GM23338 (cell line): ENCODE measurements at regions not wholly inside any gene's neighbourhood (a gene's known extent, or its start where the extent isn't known, plus 50 kb on each side); places are given as distances from the start of the nearest gene placed in this dataset.

Source experiments
- ATAC-seq: fragments of 200-7000 bp; cut with Tn5 transposase; 3 replicates; pipeline ENCODE4 v1.9.1; 2020
- DNase-seq: peaks from one replicate; pipeline ENCODE4 v3.0.0-alpha.2; 2015; ENCODE audit warnings: low spot score
- H2AFZ ChIP-seq: fragments of 200-600 bp; sonication (generic); 2 replicates; pipeline ENCODE4 v1.8.0; 2016; ENCODE audit warnings: antibody characterized with exemption, mild to moderate bottlenecking, moderate library complexity
- H3F3A ChIP-seq: fragments of 200-600 bp; sonication (generic); replicated peaks from 2 replicates; pipeline ENCODE4 v1.8.0; 2017; ENCODE audit warnings: antibody characterized with exemption, mixed run types, low read depth
- H3K27ac ChIP-seq: fragments of 200-600 bp; sonication (generic); 2 replicates; pipeline ENCODE4 v1.6.1; 2016; ENCODE audit warnings: low read depth
- H3K27me3 ChIP-seq: fragments of 200-600 bp; sonication (generic); 2 replicates; pipeline ENCODE4 v1.8.0; 2016; ENCODE audit warnings: mild to moderate bottlenecking, mixed run types, moderate library complexity; ENCODE audit not compliant: insufficient read depth
- H3K36me3 ChIP-seq: fragments of 200-600 bp; sonication (generic); 2 replicates; pipeline ENCODE4 v1.8.0; 2016; ENCODE audit warnings: mild to moderate bottlenecking; ENCODE audit not compliant: insufficient read depth
- H3K4me1 ChIP-seq: fragments of 200-600 bp; sonication (generic); 2 replicates; pipeline ENCODE4 v1.8.0; 2016; ENCODE audit warnings: mild to moderate bottlenecking, moderate library complexity; ENCODE audit not compliant: insufficient read depth
- H3K4me2 ChIP-seq: fragments of 200-600 bp; sonication (generic); 2 replicates; pipeline ENCODE4 v1.7.1; 2017; ENCODE audit warnings: mixed run types
- H3K4me3 ChIP-seq: fragments of 200-600 bp; sonication (generic); 2 replicates; pipeline ENCODE4 v1.6.1; 2016; ENCODE audit warnings: mixed run types
- H3K79me2 ChIP-seq: fragments of 200-600 bp; sonication (generic); replicated peaks from 2 replicates; pipeline ENCODE4 v1.8.0; 2017; ENCODE audit warnings: mild to moderate bottlenecking; ENCODE audit not compliant: insufficient read depth
- H3K9me2 ChIP-seq: fragments of 200-600 bp; sonication (generic); 2 replicates; pipeline ENCODE4 v1.8.0; 2017; ENCODE audit not compliant: insufficient read depth
- H4K20me1 ChIP-seq: fragments of 200-600 bp; sonication (generic); replicated peaks from 2 replicates; pipeline ENCODE4 v1.8.0; 2017; ENCODE audit warnings: mild to moderate bottlenecking; ENCODE audit not compliant: insufficient read depth
- H3K27ac Mint-ChIP-seq: 2 replicates; pipeline ENCODE4 v1.8.0; 2020; ENCODE audit warnings: inconsistent platforms, mild to moderate bottlenecking, moderate library complexity, mixed read lengths
- H3K27me3 Mint-ChIP-seq: 3 replicates; pipeline ENCODE4 v1.8.0; 2022; ENCODE audit warnings: low read depth, mild to moderate bottlenecking, moderate library complexity, mixed read lengths, inconsistent platforms; ENCODE audit not compliant: insufficient read depth, poor library complexity
- H3K36me3 Mint-ChIP-seq: 3 replicates; pipeline ENCODE4 v1.8.0; 2021; ENCODE audit warnings: low read depth, mild to moderate bottlenecking, inconsistent platforms, moderate library complexity, mixed read lengths
- H3K4me1 Mint-ChIP-seq: 3 replicates; pipeline ENCODE4 v1.8.0; 2020; ENCODE audit warnings: mild to moderate bottlenecking, inconsistent platforms, mixed read lengths
- H3K4me3 Mint-ChIP-seq: 3 replicates; pipeline ENCODE4 v1.8.0; 2021; ENCODE audit warnings: moderate library complexity, mild to moderate bottlenecking, inconsistent platforms, mixed read lengths
- H3K9me3 Mint-ChIP-seq: 3 replicates; pipeline ENCODE4 v1.8.0; 2020; ENCODE audit warnings: moderate library complexity, mild to moderate bottlenecking, inconsistent platforms, mixed read lengths
- CREB1 ChIP-seq: fragments of 250-450 bp; sonication (Bioruptor Pico); IDR thresholded peaks from 2 replicates; pipeline ENCODE4 v1.5.0; 2020; ENCODE audit warnings: low read depth, mild to moderate bottlenecking, moderate library complexity
- ETS1 ChIP-seq: IDR thresholded peaks from 2 replicates; pipeline ENCODE4 v1.6.1; 2016; ENCODE audit warnings: antibody characterized with exemption
- EZH2 ChIP-seq: fragments of 200-600 bp; sonication (generic); IDR thresholded peaks from one replicate; pipeline ENCODE4 v1.8.0; 2017; ENCODE audit warnings: antibody characterized with exemption, mild to moderate bottlenecking, low read depth; ENCODE audit not compliant: unreplicated experiment
- EZH2phosphoT487 ChIP-seq: fragments of 200-600 bp; sonication (generic); IDR thresholded peaks from one replicate; pipeline ENCODE4 v1.8.1; 2018; ENCODE audit warnings: antibody characterized with exemption; ENCODE audit not compliant: unreplicated experiment
- JUNB ChIP-seq: IDR thresholded peaks from one replicate; pipeline ENCODE4 v1.6.1; 2016; ENCODE audit warnings: antibody characterized with exemption; ENCODE audit not compliant: unreplicated experiment
- NANOG ChIP-seq: IDR thresholded peaks from 2 replicates; pipeline ENCODE4 v1.6.1; 2016; ENCODE audit warnings: antibody characterized with exemption, borderline replicate concordance
- POLR2AphosphoS5 ChIP-seq: IDR thresholded peaks from 2 replicates; pipeline ENCODE4 v1.6.1; 2016; ENCODE audit warnings: antibody characterized with exemption, low read depth
- REST ChIP-seq: IDR thresholded peaks from one replicate; pipeline ENCODE4 v1.6.1; 2018; ENCODE audit warnings: antibody characterized with exemption; ENCODE audit not compliant: unreplicated experiment
- STAT1 ChIP-seq: IDR thresholded peaks from one replicate; pipeline ENCODE4 v1.6.1; 2016; ENCODE audit warnings: antibody characterized with exemption; ENCODE audit not compliant: unreplicated experiment
- ZNF114 ChIP-seq: fragments of 250-450 bp; sonication (Bioruptor Pico); IDR thresholded peaks from 2 replicates; pipeline ENCODE4 v1.5.0; 2020; ENCODE audit warnings: mild to moderate bottlenecking, moderate library complexity
- ZNF331 ChIP-seq: fragments of 250-450 bp; sonication (Bioruptor Pico); IDR thresholded peaks from 2 replicates; pipeline ENCODE4 v1.5.0; 2020; ENCODE audit warnings: low read depth, mild to moderate bottlenecking, moderate library complexity
- ZNF462 ChIP-seq: fragments of 250-450 bp; sonication (Bioruptor Pico); IDR thresholded peaks from 2 replicates; pipeline ENCODE4 v1.5.0; 2020; ENCODE audit warnings: mild to moderate bottlenecking, moderate library complexity

- no peaks in the 10 kb centered on the region for H3K79me2 ChIP-seq
- H3K4me3 ChIP-seq, result no peak overlapping the region
- no peaks in the 10 kb centered on the region for H3K4me1 Mint-ChIP-seq
- H3K27ac ChIP-seq, result no peak overlapping the region
- H3K27ac Mint-ChIP-seq, result no peak overlapping the region
- no peak overlapping the region for H3K4me2 ChIP-seq
- H3K9me2 ChIP-seq, result 0 out of 2 replicates have a peak, but pooled peaks cover 5% of the 10 kb centered on the region
- no peaks in the 10 kb centered on the region for H4K20me1 ChIP-seq
- no peaks in the 10 kb centered on the region for H3K4me1 ChIP-seq
- no peaks in the 10 kb centered on the region for H3K36me3 ChIP-seq
- DNase-seq, result no peak
- no peak overlapping the region for H3K4me3 Mint-ChIP-seq
- H3F3A ChIP-seq, result no peaks in the 10 kb centered on the region
- H3K27me3 Mint-ChIP-seq, result no peaks in the 10 kb centered on the region
- H3K36me3 Mint-ChIP-seq, result no peaks in the 10 kb centered on the region
- no peak for ATAC-seq
- no peak overlapping the region for H2AFZ ChIP-seq
- no peaks in the 10 kb centered on the region for H3K9me3 Mint-ChIP-seq
- no peaks in the 10 kb centered on the region for H3K27me3 ChIP-seq
- no peak for TF ChIP-seq ZNF462
Observed at GRCh38 chr18:55657572-55658331, 69.8 kb upstream of the TCF4 start.

- DNase-seq (no peak), ATAC-seq (no peak)
- no peaks in the 10 kb centered on the region for H3K36me3 ChIP-seq
- H3K27ac ChIP-seq, result no peak overlapping the region
- H4K20me1 ChIP-seq, result no peaks in the 10 kb centered on the region
- no peaks in the 10 kb centered on the region for H3K79me2 ChIP-seq
- H3F3A ChIP-seq, result no peaks in the 10 kb centered on the region
- H3K4me3 ChIP-seq, result no peak overlapping the region
- H3K27me3 Mint-ChIP-seq, result no peaks in the 10 kb centered on the region
- H3K27ac Mint-ChIP-seq, result no peak overlapping the region
- no peaks in the 10 kb centered on the region for H3K36me3 Mint-ChIP-seq
- no peaks in the 10 kb centered on the region for H3K9me3 Mint-ChIP-seq
- H3K4me2 ChIP-seq, result no peak overlapping the region
- peaks cover 13% of the 10 kb centered on the region; the same call in 1 of the 2 replicates for H3K9me2 ChIP-seq
- no peaks in the 10 kb centered on the region for H3K4me1 Mint-ChIP-seq
- no peak overlapping the region for H2AFZ ChIP-seq
- H3K4me1 ChIP-seq, result no peaks in the 10 kb centered on the region
- no peaks in the 10 kb centered on the region for H3K27me3 ChIP-seq
- no peak overlapping the region for H3K4me3 Mint-ChIP-seq
- TF ChIP-seq NANOG (no peak), JUNB (no peak), STAT1 (no peak), REST (no peak), EZH2phosphoT487 (no peak), ETS1 (no peak), POLR2AphosphoS5 (no peak), EZH2 (no peak), ZNF331 (CRISPR knock-in tag) (no peak), ZNF114 (no peak), CREB1 (CRISPR knock-in tag) (no peak)
Observed at GRCh38 chr18:55654986-55655385, 67.0 kb upstream of the TCF4 start.
